ENCODE measurements at regions not wholly inside any gene's neighbourhood (a gene's known extent, or its start where the extent isn't known, plus 50 kb on each side); places are given as distances from the start of the nearest gene placed in this dataset.

- in situ Hi-C loops (cut with HindIII; ENCODE audit: low sequenced_read_pairs) = no loop called here
- no peak overlapping the region for H3K4me3 ChIP-seq (ENCODE audit: low read depth, low read length)
- DNase-seq (ENCODE audit: low read depth, low spot score) = no peak
- TF ChIP-seq, protein P1, sequence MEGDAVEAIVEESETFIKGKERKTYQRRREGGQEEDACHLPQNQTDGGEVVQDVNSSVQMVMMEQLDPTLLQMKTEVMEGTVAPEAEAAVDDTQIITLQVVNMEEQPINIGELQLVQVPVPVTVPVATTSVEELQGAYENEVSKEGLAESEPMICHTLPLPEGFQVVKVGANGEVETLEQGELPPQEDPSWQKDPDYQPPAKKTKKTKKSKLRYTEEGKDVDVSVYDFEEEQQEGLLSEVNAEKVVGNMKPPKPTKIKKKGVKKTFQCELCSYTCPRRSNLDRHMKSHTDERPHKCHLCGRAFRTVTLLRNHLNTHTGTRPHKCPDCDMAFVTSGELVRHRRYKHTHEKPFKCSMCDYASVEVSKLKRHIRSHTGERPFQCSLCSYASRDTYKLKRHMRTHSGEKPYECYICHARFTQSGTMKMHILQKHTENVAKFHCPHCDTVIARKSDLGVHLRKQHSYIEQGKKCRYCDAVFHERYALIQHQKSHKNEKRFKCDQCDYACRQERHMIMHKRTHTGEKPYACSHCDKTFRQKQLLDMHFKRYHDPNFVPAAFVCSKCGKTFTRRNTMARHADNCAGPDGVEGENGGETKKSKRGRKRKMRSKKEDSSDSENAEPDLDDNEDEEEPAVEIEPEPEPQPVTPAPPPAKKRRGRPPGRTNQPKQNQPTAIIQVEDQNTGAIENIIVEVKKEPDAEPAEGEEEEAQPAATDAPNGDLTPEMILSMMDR (IDR thresholded peaks at IDR 0.05; ENCODE audit: low read depth, low read length) = no peak
These were observed 932.9 kb downstream of the ADGRL2 start for GRCh38 chr1:82733645-82734044.

DNA sequence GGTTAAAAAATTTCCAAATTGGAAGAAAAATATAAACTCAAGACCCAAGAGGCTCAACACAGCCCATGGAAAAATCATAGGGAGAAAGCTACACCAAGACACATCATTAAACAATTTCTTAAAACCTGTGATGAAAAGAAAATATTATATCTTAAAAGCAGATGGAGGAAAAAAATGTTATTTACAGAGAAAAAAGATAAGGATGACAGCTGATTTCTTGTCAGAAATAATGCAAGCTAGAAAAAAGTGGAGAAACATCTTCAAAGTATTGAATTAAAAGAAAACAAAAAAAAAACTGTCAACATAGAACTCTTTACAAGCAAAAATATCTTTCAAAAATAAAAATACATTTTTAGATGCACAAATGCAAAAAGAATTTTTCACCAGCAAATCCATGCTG lies 930.5 kb downstream of the ADGRL2 start:
- TF ChIP-seq, protein P1 (IDR thresholded peaks at IDR 0.05; ENCODE audit: low read depth, low read length) = no peak
- in situ Hi-C loops (cut with HindIII; ENCODE audit: low sequenced_read_pairs) = no loop called here
- no peak for DNase-seq (ENCODE audit: low read depth, low spot score)
- no peak overlapping the region for H3K4me3 ChIP-seq (ENCODE audit: low read depth, low read length)

DNA sequence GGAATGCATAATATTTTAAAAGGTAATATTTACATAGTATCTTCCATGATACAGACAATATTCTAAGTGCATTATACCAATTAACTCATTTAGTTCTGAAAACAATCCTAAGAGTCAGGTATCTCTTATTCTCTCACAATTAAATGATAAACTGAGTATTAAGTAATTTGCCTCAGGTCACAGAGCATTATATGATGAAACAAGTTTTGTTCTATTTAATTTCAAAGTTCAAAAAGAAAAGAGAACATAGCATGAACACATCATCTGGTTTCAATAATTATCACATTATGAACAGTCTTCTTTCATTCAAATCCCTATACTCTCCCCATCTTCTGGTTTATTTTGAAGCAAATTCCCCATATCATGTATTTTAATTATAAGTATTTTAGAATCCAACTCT lies 927.5 kb downstream of the ADGRL2 start:
- TF ChIP-seq, protein P1 (IDR thresholded peaks at IDR 0.05; ENCODE audit: low read depth, low read length) = no peak
- DNase-seq (ENCODE audit: low read depth, low spot score) = no peak
- in situ Hi-C loops (cut with HindIII; ENCODE audit: low sequenced_read_pairs) = no loop called here
- H3K4me3 ChIP-seq (ENCODE audit: low read depth, low read length) = no peak overlapping the region

DNA sequence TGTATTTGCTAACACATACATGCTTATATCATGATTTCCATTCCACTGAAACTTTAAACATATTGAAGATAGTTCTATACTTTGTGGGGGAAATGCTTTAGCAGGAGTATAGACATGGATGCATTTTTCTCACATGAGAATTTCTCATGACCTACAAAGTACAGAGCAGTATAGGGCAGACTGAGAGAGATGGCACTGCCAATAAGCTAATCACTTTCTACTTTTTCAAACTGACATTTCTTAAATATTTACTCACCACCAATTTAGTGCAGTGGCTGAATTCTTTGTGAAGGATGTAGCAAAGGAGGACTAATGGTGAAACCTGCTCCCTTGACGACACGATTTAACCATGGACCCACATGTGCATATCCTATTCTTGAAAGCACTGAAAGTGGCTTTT lies 923.5 kb downstream of the ADGRL2 start:
- TF ChIP-seq, protein P1 (IDR thresholded peaks at IDR 0.05; ENCODE audit: low read depth, low read length) = no peak
- no peak for DNase-seq (ENCODE audit: low read depth, low spot score)
- in situ Hi-C loops (cut with HindIII; ENCODE audit: low sequenced_read_pairs) = no loop called here

DNA sequence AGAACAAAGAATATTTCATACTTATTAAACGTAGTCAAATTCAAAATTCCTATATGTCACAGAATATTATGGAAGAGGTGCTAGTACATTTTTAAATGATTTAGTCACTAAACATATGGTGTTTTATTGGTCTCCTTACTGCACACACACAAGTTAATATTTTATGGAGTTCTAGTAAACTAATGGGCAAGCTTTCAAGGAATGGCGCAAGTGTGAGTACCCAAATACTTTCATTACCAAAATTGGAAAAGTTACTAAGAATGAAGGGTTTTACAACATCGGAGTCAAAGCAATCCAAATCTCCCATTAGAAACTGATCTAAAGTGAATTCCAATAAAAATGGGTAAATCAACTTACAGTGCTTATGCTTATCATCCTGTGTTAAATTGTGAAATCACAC lies 921.9 kb downstream of the ADGRL2 start:
- no peak for DNase-seq (ENCODE audit: low read depth, low spot score)
- TF ChIP-seq, protein P1 (IDR thresholded peaks at IDR 0.05; ENCODE audit: low read depth, low read length) = no peak
- no peak overlapping the region for H3K4me3 ChIP-seq (ENCODE audit: low read depth, low read length)
- in situ Hi-C loops (cut with HindIII; ENCODE audit: low sequenced_read_pairs) = no loop called here

More for the DNA sequence above, 923.5 kb downstream of the ADGRL2 start:
- H3K4me3 ChIP-seq (ENCODE audit: low read depth, low read length) = no peak overlapping the region

GRCh38 chr1:82721702-82722101 lies 921.0 kb downstream of the ADGRL2 start:
- TF ChIP-seq, protein P1 (IDR thresholded peaks at IDR 0.05; ENCODE audit: low read depth, low read length) = no peak
- no peak overlapping the region for H3K4me3 ChIP-seq (ENCODE audit: low read depth, low read length)
- in situ Hi-C loops (cut with HindIII; ENCODE audit: low sequenced_read_pairs) = no loop called here
- DNase-seq (ENCODE audit: low read depth, low spot score) = no peak

All from astrocyte of the spinal cord (primary cell).